Mucosa of rectum (tissue), 2 donors: ENCODE measurements at regions not wholly inside any gene's neighbourhood (a gene's known extent, or its start where the extent isn't known, plus 50 kb on each side); places are given as distances from the start of the nearest gene placed in this dataset.

Experiments used
- H3K27ac ChIP-seq, 2 donors: one replicate each; pipeline ENCODE4 v1.7.0; 2013; ENCODE audit warnings: inconsistent platforms in 2 of 2, low read depth in 2 of 2, low read length in 2 of 2
- H3K27me3 ChIP-seq, 2 donors: one replicate each; pipeline ENCODE4 v1.7.0; 2013; ENCODE audit warnings: low read length in 2 of 2; ENCODE audit not compliant: control insufficient read depth in 2 of 2, insufficient read depth in 2 of 2
- H3K36me3 ChIP-seq, 2 donors: one replicate each; pipeline ENCODE4 v1.7.0; 2013; ENCODE audit warnings: low read length in 2 of 2; ENCODE audit not compliant: control insufficient read depth in 2 of 2, insufficient read depth in 2 of 2
- H3K4me1 ChIP-seq, 2 donors: one replicate each; pipeline ENCODE4 v1.7.0; 2013; ENCODE audit warnings: low read length in 2 of 2, mild to moderate bottlenecking in 1 of 2; ENCODE audit not compliant: control insufficient read depth in 2 of 2, insufficient read depth in 2 of 2
- H3K4me3 ChIP-seq, 2 donors: one replicate each; pipeline ENCODE4 v1.7.0; 2013; ENCODE audit warnings: low read length in 2 of 2
- H3K9ac ChIP-seq, 2 donors: one replicate each; pipeline ENCODE4 v1.7.0; 2013; ENCODE audit warnings: low read length in 2 of 2, low read depth in 1 of 2, mild to moderate bottlenecking in 1 of 2
- H3K9me3 ChIP-seq, 2 donors: one replicate each; pipeline ENCODE4 v1.7.0; 2013; ENCODE audit warnings: low read length in 2 of 2; ENCODE audit not compliant: control insufficient read depth in 2 of 2
- donor health status: healthy.
- donor health status: Normal muscosa, but diverticular disease.

DNA sequence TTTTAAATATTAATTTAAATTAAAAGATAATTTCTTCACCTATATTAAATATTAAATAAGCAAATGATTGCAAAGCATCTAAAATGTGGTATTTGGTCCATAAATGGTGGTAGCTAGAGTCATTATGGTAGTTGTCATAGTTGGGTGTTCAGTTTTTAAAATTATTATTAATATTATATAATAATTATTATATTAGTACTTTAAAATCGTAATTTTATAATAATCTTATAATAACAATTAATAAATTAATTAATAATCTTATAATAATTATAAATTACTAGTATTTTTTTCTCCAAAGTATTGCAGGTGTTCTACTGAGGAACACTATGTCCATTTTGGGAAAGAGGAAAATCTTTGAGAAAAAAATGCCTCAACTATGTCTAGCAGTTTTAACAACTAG, 835.5 kb upstream of the GCFC2 start:
- H3K27ac ChIP-seq = no peak overlapping the region
- H3K36me3 ChIP-seq = no peaks in the 10 kb centered on the region
- no peak overlapping the region for H3K4me3 ChIP-seq

DNA sequence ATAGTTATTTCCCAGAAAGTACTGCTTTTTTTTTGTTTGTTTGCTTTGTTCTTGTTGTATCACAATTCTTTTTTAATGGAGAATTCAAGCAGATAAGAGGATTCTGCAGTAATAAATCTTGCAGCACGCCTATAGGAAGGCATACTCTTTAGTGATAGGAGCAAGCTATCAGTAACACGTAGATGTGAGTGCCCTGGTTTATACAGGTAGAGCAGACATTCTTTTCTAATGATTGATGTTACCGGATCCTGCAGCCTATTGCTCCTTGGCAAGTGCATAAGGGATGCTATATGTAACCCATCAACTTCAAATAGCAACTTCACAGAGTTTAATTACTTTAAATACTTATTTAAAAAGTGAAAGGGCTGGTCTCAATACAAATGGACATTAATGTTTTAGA, 834.2 kb upstream of the GCFC2 start:
- H3K9ac ChIP-seq = no peak overlapping the region
- no peaks in the 10 kb centered on the region for H3K27me3 ChIP-seq
- no peak overlapping the region for H3K27ac ChIP-seq
- H3K4me1 ChIP-seq = no peaks in the 10 kb centered on the region
- no peaks in the 10 kb centered on the region for H3K36me3 ChIP-seq
- no peaks in the 10 kb centered on the region for H3K9me3 ChIP-seq
- H3K4me3 ChIP-seq = no peak overlapping the region

More for the DNA sequence above, 835.5 kb upstream of the GCFC2 start:
- Histone ChIP-seq H3K9me3 (no peaks in the 10 kb centered on the region), H3K9ac (no peak overlapping the region), H3K27me3 (no peaks in the 10 kb centered on the region), H3K4me1 (no peaks in the 10 kb centered on the region)

DNA sequence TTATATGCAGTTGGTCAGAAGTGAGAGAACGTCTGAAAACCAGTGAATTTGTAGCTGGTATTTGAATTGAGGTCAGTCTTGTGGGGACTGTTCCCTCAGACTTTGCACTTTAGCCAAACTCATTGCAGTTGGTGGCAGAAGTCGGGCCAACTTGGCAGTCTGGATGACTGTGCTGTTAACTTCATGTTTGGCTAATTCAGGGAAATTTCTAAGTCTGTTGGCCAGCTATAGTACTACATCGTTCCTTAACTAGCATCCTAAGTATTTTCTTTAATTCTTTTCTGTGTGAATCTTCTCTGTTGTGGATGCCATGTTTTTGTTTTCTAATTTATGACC, 806.8 kb upstream of the GCFC2 start:
- no peak overlapping the region for H3K4me3 ChIP-seq
- no peaks in the 10 kb centered on the region for H3K4me1 ChIP-seq
- H3K27ac ChIP-seq = no peak overlapping the region
- H3K36me3 ChIP-seq = no peaks in the 10 kb centered on the region
- no peaks in the 10 kb centered on the region for H3K9me3 ChIP-seq
- H3K9ac ChIP-seq = no peak overlapping the region
- H3K27me3 ChIP-seq = no peaks in the 10 kb centered on the region

DNA sequence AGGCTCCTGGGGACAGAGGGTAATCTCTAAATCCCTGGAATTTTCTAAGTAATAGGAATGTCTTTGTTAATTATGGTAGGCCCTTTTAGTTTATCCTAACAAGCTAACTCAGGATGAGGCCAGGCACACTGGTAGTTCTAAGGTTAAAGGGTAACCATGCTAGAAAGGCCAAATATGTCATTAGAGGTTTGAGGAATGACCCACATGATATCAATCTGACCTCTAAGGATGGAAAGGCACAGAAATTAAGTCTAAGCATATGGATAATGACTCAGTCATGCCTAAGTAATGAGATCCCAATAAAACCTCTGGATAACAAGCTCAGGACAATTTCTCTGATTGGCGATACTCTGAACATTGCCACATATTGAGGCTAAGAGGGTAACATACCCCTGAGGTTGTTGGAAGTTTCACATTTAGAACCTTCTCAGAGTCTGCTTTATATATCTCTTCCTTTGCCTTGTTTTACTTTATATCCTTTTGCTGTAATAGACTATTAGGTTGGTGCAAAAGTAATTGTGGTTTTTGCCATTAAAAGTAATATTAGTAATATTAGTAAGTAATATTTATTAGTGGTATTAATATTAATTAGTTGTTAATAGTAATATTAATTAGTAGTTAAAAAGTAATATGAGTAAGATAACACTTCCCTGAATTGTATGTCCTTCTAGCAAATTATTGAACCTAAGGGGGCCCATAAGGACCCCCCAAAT, 806.3 kb upstream of the GCFC2 start:
- no peak overlapping the region for H3K9ac ChIP-seq
- H3K27me3 ChIP-seq = no peaks in the 10 kb centered on the region
- H3K4me1 ChIP-seq = no peaks in the 10 kb centered on the region
- no peak overlapping the region for H3K27ac ChIP-seq
- no peaks in the 10 kb centered on the region for H3K9me3 ChIP-seq
- no peaks in the 10 kb centered on the region for H3K36me3 ChIP-seq
- H3K4me3 ChIP-seq = no peak overlapping the region

DNA sequence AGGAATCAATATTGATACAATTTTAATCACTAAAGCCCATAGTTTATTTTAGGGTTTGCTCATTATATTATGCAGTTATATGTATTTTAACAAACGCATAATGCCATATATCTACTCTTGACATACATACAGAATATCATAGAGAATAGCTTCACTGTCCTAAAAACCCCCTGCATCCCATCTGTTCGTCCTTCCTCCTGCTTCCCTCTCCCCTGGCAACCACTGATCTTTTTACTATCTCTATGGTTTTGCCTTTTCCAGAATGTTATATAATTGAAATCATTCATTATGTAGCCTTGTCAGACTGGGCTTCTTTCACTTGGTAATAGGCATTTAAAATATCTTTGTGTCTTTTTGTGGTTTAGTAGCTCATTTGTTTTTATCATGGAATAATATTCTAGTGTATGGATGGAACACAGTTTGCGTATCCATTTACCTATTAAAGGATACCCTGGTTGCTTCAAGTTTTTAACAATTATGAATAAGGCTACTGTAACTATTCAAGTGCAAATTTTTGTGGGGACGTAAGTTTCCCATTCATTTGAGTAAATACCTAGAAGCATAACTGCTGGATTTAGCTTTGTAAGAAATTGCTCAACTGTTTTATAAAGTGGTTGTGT, 801.6 kb upstream of the GCFC2 start:
- Histone ChIP-seq H3K9ac (no peak overlapping the region), H3K4me3 (no peak overlapping the region), H3K27ac (no peak overlapping the region), H3K9me3 (no peaks in the 10 kb centered on the region), H3K27me3 (no peaks in the 10 kb centered on the region), H3K4me1 (no peaks in the 10 kb centered on the region), H3K36me3 (no peaks in the 10 kb centered on the region)

DNA sequence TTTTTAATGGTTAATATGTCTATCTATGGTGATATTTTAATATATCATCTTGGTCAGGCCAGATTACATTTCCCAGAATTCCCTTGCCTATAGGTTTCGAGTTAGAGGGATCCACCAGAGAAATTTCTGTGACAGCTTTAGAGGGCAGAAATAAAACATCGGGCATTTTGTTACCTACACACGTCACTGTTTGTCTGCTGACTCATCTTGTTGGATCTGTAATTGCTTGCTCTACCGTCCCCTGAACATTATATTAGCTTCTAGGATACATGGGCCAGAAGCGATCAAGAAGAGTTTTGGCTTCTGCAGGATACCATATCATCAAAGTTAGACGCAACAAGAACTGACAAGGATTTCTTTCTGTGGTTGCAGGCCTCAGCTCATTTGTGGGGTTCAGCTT, 795.8 kb upstream of the GCFC2 start:
- no peaks in the 10 kb centered on the region for H3K4me1 ChIP-seq
- no peaks in the 10 kb centered on the region for H3K36me3 ChIP-seq
- H3K9me3 ChIP-seq = no peaks in the 10 kb centered on the region
- H3K9ac ChIP-seq = no peak overlapping the region
- no peak overlapping the region for H3K4me3 ChIP-seq
- no peak overlapping the region for H3K27ac ChIP-seq
- no peaks in the 10 kb centered on the region for H3K27me3 ChIP-seq

DNA sequence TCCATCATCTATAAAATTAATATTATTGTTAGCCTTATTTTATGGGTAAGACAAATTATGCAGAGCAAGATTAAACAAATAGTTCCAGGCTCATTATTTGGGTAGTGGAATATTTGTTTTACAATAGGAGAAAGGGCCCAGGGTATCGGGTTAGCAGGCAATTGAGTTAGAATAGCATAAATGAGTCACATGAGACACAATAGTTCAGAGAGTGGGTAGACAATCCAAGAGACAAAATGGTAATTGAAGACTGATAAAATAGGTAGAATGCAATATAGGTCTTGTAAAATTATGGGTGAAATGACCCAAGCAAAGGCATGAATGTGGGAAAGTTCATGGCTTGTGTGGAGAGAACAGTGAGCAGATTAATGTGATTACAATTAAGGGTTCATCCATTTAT, 790.9 kb upstream of the GCFC2 start:
- Histone ChIP-seq H3K9ac (no peak overlapping the region), H3K27ac (no peak overlapping the region), H3K4me3 (no peak overlapping the region), H3K36me3 (no peaks in the 10 kb centered on the region), H3K4me1 (no peaks in the 10 kb centered on the region), H3K9me3 (no peaks in the 10 kb centered on the region), H3K27me3 (no peaks in the 10 kb centered on the region)

DNA sequence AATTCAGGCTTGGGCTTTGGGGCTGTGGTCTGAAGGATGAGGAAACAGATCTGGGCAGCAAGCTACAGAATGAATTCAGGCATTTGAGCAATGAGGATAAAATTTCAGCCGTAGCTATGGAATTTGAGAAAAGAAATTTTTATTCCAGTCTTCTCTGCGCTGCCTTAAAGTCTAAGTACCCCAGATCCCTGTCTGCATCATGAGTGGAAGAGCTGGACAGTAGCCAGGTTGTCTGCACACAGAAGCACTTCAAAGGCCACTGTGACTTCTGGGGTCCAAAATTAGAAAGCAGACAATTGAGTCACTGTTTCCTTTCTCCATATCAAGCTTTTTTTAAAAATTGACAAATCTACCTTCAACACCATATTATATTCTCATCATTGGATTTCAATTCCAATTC, 787.6 kb upstream of the GCFC2 start:
- no peaks in the 10 kb centered on the region for H3K36me3 ChIP-seq
- no peaks in the 10 kb centered on the region for H3K9me3 ChIP-seq
- no peaks in the 10 kb centered on the region for H3K4me1 ChIP-seq
- H3K9ac ChIP-seq = no peak overlapping the region
- no peaks in the 10 kb centered on the region for H3K27me3 ChIP-seq
- H3K27ac ChIP-seq = no peak overlapping the region
- no peak overlapping the region for H3K4me3 ChIP-seq

DNA sequence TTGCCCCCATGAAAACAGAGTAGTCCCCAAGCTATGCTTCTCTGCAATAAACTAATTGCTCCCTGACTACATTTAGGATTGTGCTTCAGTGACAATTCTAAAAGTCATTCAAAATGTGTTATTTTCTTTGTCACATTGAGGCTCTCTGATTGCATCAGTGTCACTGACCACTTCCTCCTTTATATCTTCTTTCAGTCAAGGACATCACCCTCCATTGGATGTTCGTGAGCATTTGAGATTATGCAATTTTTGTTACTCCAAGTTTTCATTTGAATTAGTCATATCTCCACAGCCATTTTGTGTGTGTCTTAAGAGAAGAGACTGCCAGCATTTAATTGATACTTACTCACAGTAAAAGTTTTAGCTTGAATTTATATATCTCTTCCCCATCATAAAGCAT, 780.8 kb upstream of the GCFC2 start:
- Histone ChIP-seq H3K4me3 (no peak overlapping the region), H3K9me3 (no peaks in the 10 kb centered on the region), H3K9ac (no peak overlapping the region), H3K27me3 (no peaks in the 10 kb centered on the region), H3K4me1 (no peaks in the 10 kb centered on the region), H3K27ac (no peak overlapping the region), H3K36me3 (no peaks in the 10 kb centered on the region)

DNA sequence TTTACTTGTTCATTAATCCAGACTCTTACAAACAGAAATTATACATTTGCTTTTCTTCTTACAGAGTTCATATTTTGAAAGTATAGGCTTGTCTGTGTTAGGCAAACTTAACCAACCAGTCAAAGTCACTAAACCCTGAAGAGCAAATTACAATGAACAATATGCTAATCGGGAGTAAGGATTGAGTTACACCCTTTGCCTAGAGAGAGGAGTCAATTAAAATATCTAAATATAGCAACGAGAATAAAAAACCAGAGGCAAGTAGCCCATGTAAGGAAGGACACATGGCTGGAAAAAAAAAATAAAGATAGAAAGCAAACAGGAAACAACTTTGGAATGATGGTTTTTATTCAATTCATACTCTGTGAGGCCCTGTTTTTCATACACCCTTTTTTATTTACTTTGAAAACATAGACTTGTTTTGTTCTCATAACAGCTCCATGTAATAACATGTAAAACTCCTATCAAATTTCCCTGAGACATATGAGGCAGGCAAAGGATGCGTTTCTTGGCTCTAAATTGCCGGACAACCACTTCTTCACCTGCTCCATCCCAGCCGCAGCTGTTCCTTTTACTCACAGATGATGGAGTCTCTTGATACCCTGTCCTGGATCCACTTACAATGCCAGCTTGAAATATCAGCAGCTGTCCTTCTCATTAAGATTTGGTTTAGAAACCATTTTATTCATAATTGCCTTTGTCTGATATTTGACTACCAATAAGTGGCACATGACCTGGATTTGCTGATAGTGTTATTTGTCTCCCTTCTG, 767.7 kb upstream of the GCFC2 start:
- Histone ChIP-seq H3K27ac (no peak overlapping the region), H3K4me3 (no peak overlapping the region)

More for the DNA sequence above, 767.7 kb upstream of the GCFC2 start:
- Histone ChIP-seq H3K4me1 (no peaks in the 10 kb centered on the region), H3K36me3 (no peaks in the 10 kb centered on the region), H3K9me3 (no peaks in the 10 kb centered on the region), H3K9ac (no peak overlapping the region), H3K27me3 (no peaks in the 10 kb centered on the region)
